Stimulated activated CD4-positive, alpha-beta T cell treated with anti-CD3 and anti-CD28 coated beads, Interleukin-1b, Interleukin-23, amount 100 ng/mL, for 1 hour (primary cell): ENCODE measurements at regions not wholly inside any gene's neighbourhood (a gene's known extent, or its start where the extent isn't known, plus 50 kb on each side); places are given as distances from the start of the nearest gene placed in this dataset.

Experiments used
- DNase-seq, 2 donors: peaks; one replicate each; pipeline ENCODE4 v3.0.0-alpha.2; 2020; ENCODE audit warnings: low read depth in 2 of 2

GRCh38 chr1:30420519-30421050 lies 302.8 kb downstream of the MATN1 start:
- DNase-seq, result no peak

GRCh38 chr1:30419831-30420230 lies 303.6 kb downstream of the MATN1 start:
- DNase-seq, result no peak

GRCh38 chr1:30418939-30419720 lies 304.3 kb downstream of the MATN1 start:
- DNase-seq, result no peak

GRCh38 chr1:30418061-30418938 lies 305.1 kb downstream of the MATN1 start:
- DNase-seq, result no peak

GRCh38 chr1:30417701-30418046 lies 305.7 kb downstream of the MATN1 start:
- no peak for DNase-seq

- no peak for DNase-seq
These were observed 306.2 kb downstream of the MATN1 start for GRCh38 chr1:30417001-30417700.

- no peak for DNase-seq
These were observed 307.1 kb downstream of the MATN1 start for GRCh38 chr1:30416221-30416820.

- DNase-seq, result no peak
These were observed 308.0 kb downstream of the MATN1 start for GRCh38 chr1:30415171-30415940.

- DNase-seq, result no peak
These were observed 308.6 kb downstream of the MATN1 start for GRCh38 chr1:30414851-30415165.

GRCh38 chr1:30414086-30414850 lies 309.1 kb downstream of the MATN1 start:
- no peak for DNase-seq

- DNase-seq, result no peak
These were observed 309.8 kb downstream of the MATN1 start for GRCh38 chr1:30413606-30414005.

GRCh38 chr1:30413111-30413440 lies 310.3 kb downstream of the MATN1 start:
- no peak for DNase-seq

GRCh38 chr1:30412241-30413110 lies 310.9 kb downstream of the MATN1 start:
- no peak for DNase-seq

- no peak for DNase-seq
These were observed 312.2 kb downstream of the MATN1 start for GRCh38 chr1:30411206-30411605.

GRCh38 chr1:30410153-30410851 lies 313.1 kb downstream of the MATN1 start:
- DNase-seq, result no peak

- DNase-seq, result no peak
These were observed 313.8 kb downstream of the MATN1 start for GRCh38 chr1:30409476-30410152.

GRCh38 chr1:30407865-30408580 lies 315.4 kb downstream of the MATN1 start:
- no peak for DNase-seq
